ENCODE measurements at regions not wholly inside any gene's neighbourhood (a gene's known extent, or its start where the extent isn't known, plus 50 kb on each side); places are given as distances from the start of the nearest gene placed in this dataset.

DNA sequence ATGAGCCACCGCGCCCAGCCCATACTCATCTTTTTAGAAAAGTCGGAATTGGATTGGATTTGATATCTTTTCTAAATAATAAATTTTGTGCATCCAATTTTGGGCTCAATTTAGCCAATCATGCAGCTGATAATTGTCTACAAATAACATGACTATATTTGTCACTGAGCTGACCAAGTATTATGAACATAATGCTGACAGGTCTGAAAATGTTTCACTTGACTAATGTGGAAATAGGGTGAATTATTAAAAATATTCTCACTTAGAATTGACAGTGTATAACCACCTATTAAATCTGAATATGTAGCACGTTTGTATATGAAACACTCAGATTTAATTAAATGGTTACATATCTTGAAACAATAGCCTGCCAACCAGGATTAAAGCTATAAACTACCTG is 657.2 kb upstream of the FSHR start:
- DNase-seq (ENCODE audit: extremely low read depth, low read depth) = no peak
- H3K4me3 ChIP-seq (replicated peaks; ENCODE audit: low read depth, low read length) = no peak overlapping the region
- TF ChIP-seq, protein P1, sequence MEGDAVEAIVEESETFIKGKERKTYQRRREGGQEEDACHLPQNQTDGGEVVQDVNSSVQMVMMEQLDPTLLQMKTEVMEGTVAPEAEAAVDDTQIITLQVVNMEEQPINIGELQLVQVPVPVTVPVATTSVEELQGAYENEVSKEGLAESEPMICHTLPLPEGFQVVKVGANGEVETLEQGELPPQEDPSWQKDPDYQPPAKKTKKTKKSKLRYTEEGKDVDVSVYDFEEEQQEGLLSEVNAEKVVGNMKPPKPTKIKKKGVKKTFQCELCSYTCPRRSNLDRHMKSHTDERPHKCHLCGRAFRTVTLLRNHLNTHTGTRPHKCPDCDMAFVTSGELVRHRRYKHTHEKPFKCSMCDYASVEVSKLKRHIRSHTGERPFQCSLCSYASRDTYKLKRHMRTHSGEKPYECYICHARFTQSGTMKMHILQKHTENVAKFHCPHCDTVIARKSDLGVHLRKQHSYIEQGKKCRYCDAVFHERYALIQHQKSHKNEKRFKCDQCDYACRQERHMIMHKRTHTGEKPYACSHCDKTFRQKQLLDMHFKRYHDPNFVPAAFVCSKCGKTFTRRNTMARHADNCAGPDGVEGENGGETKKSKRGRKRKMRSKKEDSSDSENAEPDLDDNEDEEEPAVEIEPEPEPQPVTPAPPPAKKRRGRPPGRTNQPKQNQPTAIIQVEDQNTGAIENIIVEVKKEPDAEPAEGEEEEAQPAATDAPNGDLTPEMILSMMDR (IDR thresholded peaks at IDR 0.05; ENCODE audit: low read depth, low read length, missing control alignments) = no peak

DNA sequence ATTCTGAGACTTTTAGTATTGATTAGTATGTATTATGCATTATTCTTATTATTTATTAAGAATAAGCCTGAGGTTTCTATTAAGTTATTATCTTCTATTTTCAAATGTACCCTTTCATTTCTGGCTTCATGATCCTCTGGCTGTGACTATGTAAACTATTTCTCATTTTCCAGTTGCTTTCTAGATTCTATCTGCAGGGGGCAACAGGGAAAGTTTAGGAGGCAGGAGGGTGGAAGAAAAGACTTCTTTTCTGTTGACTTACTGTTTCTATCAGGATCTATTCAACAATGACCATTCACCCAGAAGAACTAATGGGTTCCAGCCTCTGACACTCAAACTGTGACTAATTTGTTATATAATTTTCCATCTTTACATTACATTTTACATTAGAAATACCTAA is 653.4 kb upstream of the FSHR start:
- DNase-seq (ENCODE audit: extremely low read depth, low read depth) = no peak
- TF ChIP-seq, protein P1 (IDR thresholded peaks at IDR 0.05; ENCODE audit: low read depth, low read length, missing control alignments) = no peak
- H3K4me3 ChIP-seq (replicated peaks; ENCODE audit: low read depth, low read length) = no peak overlapping the region

DNA sequence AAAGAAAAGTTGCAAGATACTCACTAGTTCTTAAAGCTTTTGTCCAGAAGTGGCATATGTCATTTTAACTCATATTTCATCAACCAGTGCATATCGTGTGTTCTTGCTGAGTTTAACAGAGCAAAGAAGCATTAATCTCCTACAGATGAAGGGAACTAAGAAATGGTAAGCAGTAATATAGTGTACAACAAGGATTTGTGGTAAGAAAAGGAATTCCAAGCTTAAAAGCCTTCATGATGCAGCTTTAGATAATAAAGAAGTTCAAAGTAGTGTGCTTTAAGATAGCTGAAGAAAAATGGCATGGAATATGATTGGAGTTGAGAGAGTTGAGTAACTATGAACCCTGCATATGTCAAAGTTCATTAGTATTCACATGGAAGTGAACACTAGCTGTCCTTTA is 649.8 kb upstream of the FSHR start:
- no peak overlapping the region for H3K4me3 ChIP-seq (replicated peaks; ENCODE audit: low read depth, low read length)
- TF ChIP-seq, protein P1 (IDR thresholded peaks at IDR 0.05; ENCODE audit: low read depth, low read length, missing control alignments) = no peak
- DNase-seq (ENCODE audit: extremely low read depth, low read depth) = no peak

DNA sequence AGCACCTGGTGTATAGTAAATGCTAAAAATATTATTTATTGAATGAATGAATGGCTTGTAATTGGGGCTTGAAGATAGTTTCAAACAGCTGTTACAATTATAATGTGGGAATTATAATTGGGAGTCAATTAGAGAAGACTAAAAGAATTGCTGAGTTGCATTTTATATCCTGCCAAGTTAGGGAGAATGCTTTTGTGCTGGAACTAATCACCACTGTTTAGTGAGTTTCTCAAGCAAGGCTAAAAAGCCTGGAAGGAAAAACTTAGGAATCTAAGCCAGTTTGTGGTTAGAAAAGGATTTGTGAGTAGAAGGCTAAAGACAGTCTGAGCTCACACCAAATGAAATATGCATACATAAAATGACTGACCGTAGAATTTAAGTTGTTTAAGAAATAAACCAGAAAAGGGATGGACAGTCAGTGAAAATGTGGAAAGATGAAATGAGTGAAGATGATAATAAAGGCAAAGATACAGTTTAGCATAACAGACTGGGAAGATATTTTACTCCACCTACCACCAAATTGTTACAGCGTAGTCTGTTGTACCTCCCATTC is 647.7 kb upstream of the FSHR start:
- no peak overlapping the region for H3K4me3 ChIP-seq (replicated peaks; ENCODE audit: low read depth, low read length)
- TF ChIP-seq, protein P1 (IDR thresholded peaks at IDR 0.05; ENCODE audit: low read depth, low read length, missing control alignments) = no peak
- no peak for DNase-seq (ENCODE audit: extremely low read depth, low read depth)

DNA sequence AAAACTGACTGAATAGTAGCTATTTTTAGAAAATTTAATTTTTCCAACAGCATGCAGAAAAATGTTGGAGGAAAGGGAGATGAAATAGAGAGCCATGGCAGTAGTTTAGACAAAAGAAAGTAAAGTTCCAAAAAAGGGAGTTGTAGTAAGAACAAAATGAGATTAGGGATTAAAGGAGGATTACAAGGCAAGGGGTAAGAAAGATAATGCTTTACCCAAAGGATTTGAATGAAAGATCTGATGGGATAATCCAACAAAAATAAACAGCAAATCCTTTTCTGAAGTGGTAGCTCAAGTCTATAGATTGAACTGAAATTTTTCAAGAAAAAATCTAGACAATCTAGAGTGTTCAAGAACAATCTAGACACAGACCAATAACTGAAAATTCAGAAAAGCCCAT is 644.3 kb upstream of the FSHR start:
- no peak overlapping the region for H3K4me3 ChIP-seq (replicated peaks; ENCODE audit: low read depth, low read length)
- DNase-seq (ENCODE audit: extremely low read depth, low read depth) = no peak
- TF ChIP-seq, protein P1 (IDR thresholded peaks at IDR 0.05; ENCODE audit: low read depth, low read length, missing control alignments) = no peak

DNA sequence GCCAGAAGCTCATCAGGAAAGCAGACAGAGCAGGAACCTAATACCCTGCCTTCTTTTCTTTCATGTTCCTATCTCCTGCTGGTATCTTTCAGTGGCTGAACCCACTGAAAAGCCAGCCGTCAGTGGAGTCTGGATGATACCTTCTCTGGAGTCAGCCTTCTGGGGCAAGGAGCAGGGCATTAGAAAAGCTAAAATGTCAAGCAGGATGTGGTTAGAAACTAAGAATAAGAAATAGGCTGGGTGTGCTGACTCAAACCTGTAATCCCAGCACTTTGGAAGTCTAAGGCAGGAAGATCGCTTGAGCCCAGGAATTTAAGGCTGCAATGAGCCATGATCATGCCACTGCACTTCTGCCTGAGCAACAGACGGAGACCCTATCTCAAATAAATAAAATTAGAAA is 642.0 kb upstream of the FSHR start:
- no peak for DNase-seq (ENCODE audit: extremely low read depth, low read depth)
- no peak overlapping the region for H3K4me3 ChIP-seq (replicated peaks; ENCODE audit: low read depth, low read length)
- TF ChIP-seq, protein P1 (IDR thresholded peaks at IDR 0.05; ENCODE audit: low read depth, low read length, missing control alignments) = no peak

DNA sequence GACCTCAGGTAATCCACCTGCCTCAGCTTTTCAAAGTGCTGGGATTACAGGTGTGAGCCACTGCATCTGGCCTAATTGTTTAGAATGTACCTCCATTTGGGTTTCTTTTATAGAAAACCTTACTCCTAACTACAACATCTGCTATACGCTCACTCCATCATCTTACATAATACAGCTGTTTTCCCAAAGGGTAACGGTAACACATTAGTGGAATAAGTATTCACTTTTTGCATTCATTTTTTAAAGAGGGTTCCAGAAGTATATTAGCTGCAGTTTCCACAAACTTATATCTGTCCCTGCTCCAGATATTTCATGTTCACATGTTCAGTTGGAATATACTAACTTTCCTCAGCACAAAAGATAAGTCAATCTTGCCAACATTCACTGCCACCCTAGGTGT is 640.1 kb upstream of the FSHR start:
- no peak overlapping the region for H3K4me3 ChIP-seq (replicated peaks; ENCODE audit: low read depth, low read length)
- TF ChIP-seq, protein P1 (IDR thresholded peaks at IDR 0.05; ENCODE audit: low read depth, low read length, missing control alignments) = no peak
- DNase-seq (ENCODE audit: extremely low read depth, low read depth) = no peak
